ENCODE measurements at regions not wholly inside any gene's neighbourhood (a gene's known extent, or its start where the extent isn't known, plus 50 kb on each side); places are given as distances from the start of the nearest gene placed in this dataset.

DNA sequence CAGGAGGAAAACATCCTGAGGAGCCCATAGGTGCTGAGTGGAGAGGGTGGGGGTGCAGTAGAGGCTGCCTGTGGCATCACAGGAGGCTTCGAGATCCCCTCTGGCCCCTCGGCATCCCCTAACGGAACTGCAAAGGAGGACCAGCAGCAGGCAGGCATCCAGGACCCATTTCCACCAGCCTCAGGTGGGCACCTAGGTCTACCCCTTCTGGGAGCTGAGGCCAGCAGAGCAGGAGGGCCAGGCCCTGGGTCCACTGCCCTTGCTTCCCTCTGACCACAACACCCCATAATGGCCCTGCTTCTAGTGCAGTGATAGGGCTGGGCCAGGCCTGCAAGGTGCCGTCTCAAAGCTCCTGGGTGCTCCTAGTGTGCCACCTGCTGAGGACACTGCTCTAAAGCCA, 723.0 kb downstream of the PTPRU start:
- intact Hi-C loops (cut with DNase I, micrococcal nuclease), result no loop called here
- Histone ChIP-seq H3K36me3 (ENCODE audit: low read depth) (no peaks in the 10 kb centered on the region), H3K4me1 (ENCODE audit: low read depth) (no peaks in the 10 kb centered on the region), H3K9me3 (no peaks in the 10 kb centered on the region), H3K4me3 (no peak overlapping the region)
- DNase-seq (no peak), ATAC-seq (no peak)
- TF ChIP-seq, protein P1, sequence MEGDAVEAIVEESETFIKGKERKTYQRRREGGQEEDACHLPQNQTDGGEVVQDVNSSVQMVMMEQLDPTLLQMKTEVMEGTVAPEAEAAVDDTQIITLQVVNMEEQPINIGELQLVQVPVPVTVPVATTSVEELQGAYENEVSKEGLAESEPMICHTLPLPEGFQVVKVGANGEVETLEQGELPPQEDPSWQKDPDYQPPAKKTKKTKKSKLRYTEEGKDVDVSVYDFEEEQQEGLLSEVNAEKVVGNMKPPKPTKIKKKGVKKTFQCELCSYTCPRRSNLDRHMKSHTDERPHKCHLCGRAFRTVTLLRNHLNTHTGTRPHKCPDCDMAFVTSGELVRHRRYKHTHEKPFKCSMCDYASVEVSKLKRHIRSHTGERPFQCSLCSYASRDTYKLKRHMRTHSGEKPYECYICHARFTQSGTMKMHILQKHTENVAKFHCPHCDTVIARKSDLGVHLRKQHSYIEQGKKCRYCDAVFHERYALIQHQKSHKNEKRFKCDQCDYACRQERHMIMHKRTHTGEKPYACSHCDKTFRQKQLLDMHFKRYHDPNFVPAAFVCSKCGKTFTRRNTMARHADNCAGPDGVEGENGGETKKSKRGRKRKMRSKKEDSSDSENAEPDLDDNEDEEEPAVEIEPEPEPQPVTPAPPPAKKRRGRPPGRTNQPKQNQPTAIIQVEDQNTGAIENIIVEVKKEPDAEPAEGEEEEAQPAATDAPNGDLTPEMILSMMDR (IDR thresholded peaks at IDR 0.05), result no peak

GRCh38 chr1:29958271-29958670, 721.9 kb downstream of the PTPRU start:
- Histone ChIP-seq H3K4me3 (no peak overlapping the region), H3K9me3 (no peaks in the 10 kb centered on the region), H3K36me3 (ENCODE audit: low read depth) (no peaks in the 10 kb centered on the region), H3K4me1 (ENCODE audit: low read depth) (no peaks in the 10 kb centered on the region)
- DNase-seq (no peak), ATAC-seq (no peak)
- TF ChIP-seq, protein P1 (IDR thresholded peaks at IDR 0.05), result no peak
- intact Hi-C loops (cut with DNase I, micrococcal nuclease), result no loop called here

- DNase-seq (no peak), ATAC-seq (no peak)
- TF ChIP-seq, protein P1 (IDR thresholded peaks at IDR 0.05), result no peak
- no peaks in the 10 kb centered on the region for H3K9me3 ChIP-seq
- H3K4me3 ChIP-seq, result no peak overlapping the region
- intact Hi-C loops (cut with DNase I, micrococcal nuclease), result no loop called here
- no peaks in the 10 kb centered on the region for H3K4me1 ChIP-seq (ENCODE audit: low read depth)
- no peaks in the 10 kb centered on the region for H3K36me3 ChIP-seq (ENCODE audit: low read depth)
These were observed 720.2 kb downstream of the PTPRU start for GRCh38 chr1:29956349-29957030.

GRCh38 chr1:29954591-29954990, 718.3 kb downstream of the PTPRU start:
- no peak for ATAC-seq
- no peak for DNase-seq
- TF ChIP-seq, protein P1 (IDR thresholded peaks at IDR 0.05), result no peak
- H3K4me3 ChIP-seq, result no peak overlapping the region
- H3K4me1 ChIP-seq (ENCODE audit: low read depth), result no peaks in the 10 kb centered on the region
- no peaks in the 10 kb centered on the region for H3K36me3 ChIP-seq (ENCODE audit: low read depth)
- H3K9me3 ChIP-seq, result no peaks in the 10 kb centered on the region
- intact Hi-C loops (cut with DNase I, micrococcal nuclease), result no loop called here

DNA sequence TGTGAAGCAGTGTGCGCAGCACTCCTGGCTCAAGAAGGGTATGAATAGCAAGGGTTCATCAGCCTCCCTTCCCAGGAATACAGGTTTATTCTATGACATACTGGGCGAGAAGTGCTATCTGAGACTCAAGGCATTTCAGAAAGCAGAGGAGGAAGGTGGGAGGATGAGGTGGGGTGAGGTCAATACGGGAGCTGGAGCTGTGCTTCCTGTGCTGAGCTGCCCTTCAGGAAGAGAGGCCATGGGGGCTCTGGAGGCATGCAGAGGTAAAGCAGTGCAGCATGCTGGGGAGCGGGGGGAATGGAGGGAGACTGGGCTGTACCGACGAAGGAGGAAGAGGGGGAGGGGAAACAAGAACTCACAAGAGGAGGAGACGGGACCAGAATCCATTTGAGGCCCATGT, 717.6 kb downstream of the PTPRU start:
- Histone ChIP-seq H3K36me3 (ENCODE audit: low read depth) (no peaks in the 10 kb centered on the region), H3K9me3 (no peaks in the 10 kb centered on the region), H3K4me1 (ENCODE audit: low read depth) (no peaks in the 10 kb centered on the region), H3K4me3 (no peak overlapping the region)
- intact Hi-C loops (cut with DNase I, micrococcal nuclease), result no loop called here
- no peak for DNase-seq
- TF ChIP-seq, protein P1 (IDR thresholded peaks at IDR 0.05), result no peak
- ATAC-seq, result no peak

DNA sequence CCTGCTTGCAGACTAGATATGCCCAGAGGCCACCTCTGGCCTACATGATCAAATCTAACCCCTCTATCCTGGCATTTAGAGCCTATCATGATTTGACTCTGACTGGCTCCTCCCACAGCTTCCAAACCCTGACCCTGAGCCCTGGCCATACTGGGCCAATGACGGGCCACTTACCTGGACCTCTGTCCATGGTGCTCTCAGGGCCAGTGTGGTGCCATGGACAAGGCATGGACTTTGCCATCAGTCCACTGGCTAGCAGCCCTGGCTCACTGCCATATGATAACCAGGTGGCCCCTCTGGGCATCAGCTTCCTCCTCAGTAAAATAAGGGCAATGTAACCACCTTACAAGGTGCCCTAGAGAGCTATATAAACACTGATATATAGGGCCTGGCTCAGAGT, 713.4 kb downstream of the PTPRU start:
- DNase-seq (no peak), ATAC-seq (no peak)
- intact Hi-C loops (cut with DNase I, micrococcal nuclease), result no loop called here

More for the DNA sequence above, 713.4 kb downstream of the PTPRU start:
- Histone ChIP-seq H3K4me3 (no peak overlapping the region), H3K4me1 (ENCODE audit: low read depth) (no peaks in the 10 kb centered on the region), H3K36me3 (ENCODE audit: low read depth) (no peaks in the 10 kb centered on the region), H3K9me3 (no peaks in the 10 kb centered on the region)
- TF ChIP-seq, protein P1 (IDR thresholded peaks at IDR 0.05), result no peak

Measured in mucosa of descending colon (tissue), 3 donors.